ENCODE measurements at regions not wholly inside any gene's neighbourhood (a gene's known extent, or its start where the extent isn't known, plus 50 kb on each side); places are given as distances from the start of the nearest gene placed in this dataset.
"Not testable (repeated sequence)": the region's sequence is repeated elsewhere in the genome, so short reads cannot be mapped to it uniquely, and the experiment has no call there.

- no peak for DNase-seq (ENCODE audit: low read depth, low spot score)
Observed at GRCh38 chr9:135300346-135301141, 179.0 kb upstream of the PPP1R26 start.

DNA sequence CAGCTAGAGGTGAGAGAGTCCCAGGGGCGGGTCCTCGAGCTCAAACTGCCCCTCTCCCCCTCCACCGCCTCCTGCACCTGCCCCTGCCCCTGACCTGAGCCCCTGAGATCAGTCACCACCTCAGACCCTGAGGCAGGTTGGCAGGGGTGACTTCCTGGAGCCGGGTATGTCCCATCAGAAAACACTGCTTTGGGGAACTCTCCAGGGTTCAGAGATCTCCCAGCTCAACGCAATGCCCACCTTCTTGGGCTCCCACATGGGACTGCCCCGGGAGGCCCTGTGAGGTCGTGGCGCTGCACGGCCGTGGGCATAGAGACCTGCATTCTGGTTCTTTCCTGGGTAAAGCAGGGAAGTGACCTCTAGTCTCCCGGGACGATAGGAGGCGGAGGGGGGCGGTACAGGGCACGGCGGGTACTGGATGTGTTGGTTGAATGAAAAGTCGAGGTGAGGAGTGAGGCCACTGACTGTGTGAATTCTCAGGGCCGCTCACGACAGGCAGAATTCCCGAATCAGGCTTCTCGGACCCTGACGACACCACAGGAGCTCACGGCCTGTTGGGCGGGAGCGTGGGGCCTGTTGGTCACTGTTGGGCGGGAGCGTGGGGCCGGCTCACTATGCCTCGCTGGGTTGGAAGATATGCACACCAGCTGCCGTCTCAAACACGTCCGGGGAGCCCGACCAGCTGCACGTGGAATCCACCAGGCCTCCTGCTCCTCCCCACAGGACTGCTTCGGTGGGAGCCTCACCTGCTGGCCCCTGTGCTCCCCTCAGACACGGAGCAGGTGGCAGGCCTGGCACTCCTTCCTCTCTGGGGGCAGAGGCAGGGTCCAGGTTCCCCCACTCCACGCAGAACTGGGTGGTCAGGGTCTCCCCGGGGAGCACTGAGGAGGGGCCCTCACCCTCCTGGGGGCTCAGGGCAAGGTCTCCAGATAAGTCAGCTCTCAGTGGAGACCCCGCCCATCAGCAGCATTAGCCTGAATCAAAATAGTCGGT is 178.0 kb upstream of the PPP1R26 start:
- no peak overlapping the region for H3K4me3 ChIP-seq (ENCODE audit: low read length)
- DNase-seq (ENCODE audit: low read depth, low spot score): no peak

More at GRCh38 chr9:135300346-135301141, 179.0 kb upstream of the PPP1R26 start:
- no peak overlapping the region for H3K4me3 ChIP-seq (ENCODE audit: low read length)

DNA sequence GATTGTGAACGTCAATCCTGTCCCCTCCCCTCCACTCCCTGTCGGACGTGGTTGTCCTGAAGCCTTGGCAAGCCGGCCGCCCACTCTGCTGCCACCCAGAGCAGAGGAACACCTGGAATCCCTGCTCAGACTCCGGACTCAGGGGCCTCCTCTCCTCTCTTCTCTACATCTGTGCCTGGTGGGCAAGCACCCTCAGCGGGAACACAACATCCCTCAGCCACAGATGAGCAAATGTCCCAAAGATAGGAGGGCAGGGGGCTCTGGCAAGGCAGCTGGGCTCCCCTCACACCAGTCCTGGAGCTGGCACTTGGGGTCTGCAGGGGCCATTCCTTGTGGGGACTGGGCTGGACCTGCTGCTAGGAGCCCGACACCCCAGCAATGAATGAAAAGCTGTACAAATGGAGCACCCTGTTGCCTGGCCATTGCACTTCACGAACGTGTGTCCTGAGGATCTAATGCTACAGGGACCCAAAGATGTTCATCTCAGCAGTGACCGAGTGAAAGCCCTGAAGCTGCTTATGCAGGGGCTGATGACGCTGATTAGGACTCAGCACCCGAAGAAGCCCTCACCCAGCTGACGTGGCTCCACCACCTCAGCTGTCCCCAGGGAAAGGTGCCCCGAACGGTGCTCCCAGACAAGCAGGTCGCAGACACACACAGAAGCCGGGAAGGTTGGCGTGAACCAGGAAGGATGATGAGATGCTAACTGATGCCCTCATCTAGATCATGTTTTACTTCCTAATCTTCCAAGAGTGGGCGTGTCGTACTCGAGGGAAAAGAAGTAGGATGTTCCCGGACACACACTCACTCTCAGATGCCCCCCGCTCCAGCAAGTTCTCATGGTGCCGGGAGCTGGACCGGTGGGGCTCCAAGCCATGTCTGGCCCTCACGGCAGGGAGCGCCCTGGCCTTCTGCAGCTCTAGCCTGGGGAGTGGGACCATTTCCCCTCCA is 177.0 kb upstream of the PPP1R26 start:
- no peak for DNase-seq (ENCODE audit: low read depth, low spot score)
- H3K4me3 ChIP-seq (ENCODE audit: low read length): no peak overlapping the region

DNA sequence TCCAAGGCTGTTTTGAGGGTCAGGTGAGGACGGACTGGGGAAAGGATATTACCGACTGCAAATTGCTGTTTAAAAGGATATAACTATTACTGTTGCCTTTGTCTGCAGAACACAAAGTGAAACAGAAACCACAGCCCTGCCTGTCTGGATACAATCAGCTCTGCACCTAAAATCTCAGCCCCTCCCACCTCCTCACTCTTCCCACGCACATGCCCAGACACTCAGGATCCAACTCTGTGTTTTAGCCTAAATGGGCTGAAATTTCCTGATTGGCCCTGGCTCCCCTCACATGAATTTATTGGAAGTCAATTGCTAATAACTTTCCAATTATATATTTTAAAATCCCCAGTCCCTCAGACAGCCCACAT is 176.3 kb upstream of the PPP1R26 start:
- no peak for DNase-seq (ENCODE audit: low read depth, low spot score)
- H3K4me3 ChIP-seq (ENCODE audit: low read length): no peak overlapping the region

DNA sequence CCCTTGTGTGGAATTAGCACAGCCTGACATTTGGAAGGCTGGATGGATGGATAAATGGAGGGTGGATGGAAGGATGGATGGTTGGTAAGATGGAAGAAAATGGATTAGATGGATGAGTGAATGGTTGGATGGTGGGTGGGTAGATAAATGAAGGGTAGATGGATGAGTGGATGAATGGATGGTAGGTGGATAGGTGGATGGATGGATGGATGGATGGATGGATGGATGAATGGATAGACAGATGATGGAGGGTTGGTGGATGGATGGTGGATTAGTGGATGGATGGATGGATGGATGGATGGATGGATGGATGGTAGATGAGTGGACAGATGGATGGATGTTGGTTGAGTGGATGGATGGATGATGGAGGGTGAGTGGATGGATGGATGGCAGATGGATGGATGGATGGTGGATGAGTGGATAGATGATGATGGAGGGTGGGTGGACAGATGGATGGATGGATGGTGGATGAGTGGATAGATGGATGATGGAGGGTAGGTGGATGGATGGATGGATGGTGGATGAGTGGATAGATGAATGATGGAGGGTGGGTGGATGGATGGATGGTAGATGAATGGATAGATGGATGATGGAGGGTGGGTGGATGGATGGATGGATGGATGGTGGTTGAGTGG is 175.6 kb upstream of the PPP1R26 start:
- H3K4me3 ChIP-seq (ENCODE audit: low read length): no peak overlapping the region

DNA sequence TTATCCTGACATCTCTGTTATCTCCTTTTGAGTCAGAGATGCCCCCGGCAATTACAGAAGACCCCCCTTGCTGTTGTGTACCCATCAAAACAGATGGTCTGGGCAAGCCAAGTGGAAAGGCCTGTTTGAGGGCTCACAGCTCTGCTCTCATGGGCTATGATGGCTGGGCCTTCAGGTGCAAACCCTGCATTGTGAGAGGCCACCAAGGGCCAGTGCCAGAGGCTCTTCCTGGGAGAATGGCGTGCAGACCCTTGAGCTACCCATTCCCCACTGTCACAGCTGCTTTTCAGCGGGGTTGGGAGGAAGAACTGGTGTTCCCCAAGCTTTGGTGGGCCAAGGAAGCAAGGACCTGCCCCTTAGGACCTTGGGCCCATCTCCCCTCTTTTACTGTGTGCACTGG is 174.7 kb upstream of the PPP1R26 start:
- H3K4me3 ChIP-seq (ENCODE audit: low read length): no peak overlapping the region
- no peak for DNase-seq (ENCODE audit: low read depth, low spot score)

More for the DNA sequence above, 175.6 kb upstream of the PPP1R26 start:
- DNase-seq (ENCODE audit: low read depth, low spot score): no peak

DNA sequence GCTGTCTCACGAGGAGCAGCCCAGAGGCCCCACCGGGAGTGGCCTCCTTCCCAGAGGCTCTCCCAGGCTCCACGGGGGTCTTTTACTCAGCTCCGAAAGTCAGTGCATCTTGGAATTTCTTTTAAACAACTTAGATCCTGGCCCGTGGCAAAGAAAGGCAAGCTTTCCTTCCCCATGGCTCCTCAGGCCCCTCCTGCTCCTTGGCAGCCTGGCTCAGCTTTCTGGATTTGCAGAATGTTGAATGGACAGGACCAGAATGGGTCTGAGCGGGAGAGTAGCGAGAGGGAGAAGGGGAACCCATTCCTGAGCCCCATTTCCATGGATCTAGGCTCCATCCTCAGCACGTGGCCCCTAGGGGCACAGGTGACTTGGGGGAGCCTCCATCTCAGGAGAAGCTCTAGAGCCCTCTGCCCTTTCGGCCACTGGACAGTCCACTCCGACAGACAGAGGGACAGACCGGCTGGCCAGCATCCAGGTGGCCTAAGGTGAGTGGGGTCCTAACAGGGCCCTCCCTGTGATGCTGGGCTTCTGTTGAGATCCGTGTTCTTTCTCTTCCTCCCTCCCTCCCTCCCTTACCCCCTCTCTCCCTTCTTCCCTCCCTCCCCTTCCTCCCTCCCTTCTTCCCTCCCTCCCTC is 173.9 kb upstream of the PPP1R26 start:
- H3K4me3 ChIP-seq (ENCODE audit: low read length): no peak overlapping the region
- no peak for DNase-seq (ENCODE audit: low read depth, low spot score)

- no peak for DNase-seq (ENCODE audit: low read depth, low spot score)
- H3K4me3 ChIP-seq (ENCODE audit: low read length): no peak overlapping the region
Observed at GRCh38 chr9:135306699-135307098, 172.9 kb upstream of the PPP1R26 start.

- DNase-seq (ENCODE audit: low read depth, low spot score): no peak
- H3K4me3 ChIP-seq (ENCODE audit: low read length): no peak overlapping the region
Observed at GRCh38 chr9:135307300-135307699, 172.3 kb upstream of the PPP1R26 start.

GRCh38 chr9:135307919-135308318 is 171.7 kb upstream of the PPP1R26 start:
- DNase-seq (ENCODE audit: low read depth, low spot score); H3K4me3 ChIP-seq (ENCODE audit: low read length): not testable (repeated sequence)

DNA sequence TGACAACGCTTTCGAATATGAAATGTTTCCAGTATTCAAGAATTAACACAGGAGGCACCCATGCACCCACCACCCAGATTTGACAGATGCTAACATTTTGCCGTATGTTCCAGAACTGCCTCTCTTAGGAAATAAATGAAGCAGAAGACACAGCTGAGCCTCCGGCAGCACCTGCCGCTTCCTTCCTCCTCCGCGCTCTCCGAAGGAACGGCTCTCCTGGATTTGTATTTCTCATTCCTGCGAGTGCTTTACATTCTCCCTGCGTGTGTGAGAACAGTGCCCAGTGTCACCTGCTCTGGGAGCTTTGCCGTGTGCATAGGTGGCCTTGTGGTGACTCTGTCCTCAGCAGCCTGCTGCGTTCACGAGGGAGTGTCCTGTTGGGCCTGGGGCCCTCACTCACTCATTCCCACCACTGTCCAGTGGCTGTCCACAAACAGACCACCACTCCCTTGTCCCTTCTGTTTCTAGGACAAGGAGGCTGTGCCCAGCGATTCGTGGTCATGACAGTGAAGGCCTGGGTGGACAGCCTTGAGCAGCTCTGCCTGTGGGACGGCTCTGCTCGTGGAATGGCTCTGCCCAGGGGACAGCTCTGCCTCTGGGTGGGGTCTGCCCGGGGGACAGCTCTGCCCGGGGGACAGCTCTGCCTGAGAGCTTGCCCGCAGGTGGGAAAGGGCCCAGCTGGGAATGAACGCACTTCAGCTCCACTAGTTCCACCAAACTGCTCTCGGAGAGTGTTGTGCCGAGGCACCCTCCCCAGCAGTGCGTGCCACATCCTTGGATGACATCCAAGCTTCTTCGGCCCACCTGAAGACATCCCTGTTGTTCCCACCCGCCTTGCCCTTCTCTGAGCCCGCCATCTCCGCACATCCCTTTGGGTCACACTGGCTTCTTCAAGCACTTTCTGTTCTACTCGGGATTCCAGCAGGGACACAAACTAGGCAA is 170.5 kb upstream of the PPP1R26 start:
- no peak overlapping the region for H3K4me3 ChIP-seq (ENCODE audit: low read length)
- no peak for DNase-seq (ENCODE audit: low read depth, low spot score)

DNA sequence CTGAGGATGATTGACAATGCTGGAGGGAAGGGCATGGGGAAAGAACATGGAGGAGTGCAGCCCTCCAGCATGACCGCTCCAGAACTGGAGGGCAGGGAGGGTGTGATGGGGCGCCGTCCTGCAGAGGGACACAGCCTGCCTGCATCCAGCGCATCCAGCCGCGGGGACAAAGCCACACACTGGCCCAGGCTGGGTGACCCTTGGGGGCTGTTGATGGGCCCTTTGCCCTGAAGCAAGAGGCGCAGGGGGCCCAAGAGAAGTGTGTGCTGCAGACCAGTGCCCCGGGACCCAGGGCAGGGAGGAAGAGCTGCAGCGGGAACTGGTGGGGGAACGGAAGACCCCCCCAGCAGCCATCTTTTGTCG is 169.8 kb upstream of the PPP1R26 start:
- DNase-seq (ENCODE audit: low read depth, low spot score): no peak
- H3K4me3 ChIP-seq (ENCODE audit: low read length): no peak overlapping the region

GRCh38 chr9:135310134-135310533 is 169.4 kb upstream of the PPP1R26 start:
- DNase-seq (ENCODE audit: low read depth, low spot score): no peak

DNA sequence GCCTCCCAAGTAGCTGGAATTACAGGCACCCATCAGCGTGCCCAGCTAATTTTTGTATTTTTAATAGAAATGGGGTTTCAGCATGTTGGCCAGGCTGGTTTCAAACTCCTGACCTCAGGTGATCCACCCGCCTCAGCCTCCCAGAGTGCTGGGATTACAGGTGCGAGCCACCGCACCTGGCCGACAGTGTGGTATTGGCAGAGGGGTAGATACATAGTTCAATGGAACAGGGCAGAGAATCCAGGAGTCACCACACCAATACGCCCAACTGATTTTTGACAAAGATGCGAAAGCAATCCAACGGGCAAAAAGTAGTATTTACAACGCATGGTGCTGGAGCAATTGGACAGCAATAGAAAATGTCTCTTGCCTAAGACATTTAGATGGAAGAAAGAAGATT is 164.0 kb upstream of the PPP1R26 start:
- DNase-seq (ENCODE audit: low read depth, low spot score): no peak
- H3K4me3 ChIP-seq (ENCODE audit: low read length): no peak overlapping the region

More at GRCh38 chr9:135310134-135310533, 169.4 kb upstream of the PPP1R26 start:
- no peak overlapping the region for H3K4me3 ChIP-seq (ENCODE audit: low read length)

- H3K4me3 ChIP-seq (ENCODE audit: low read length): no peak overlapping the region
- no peak for DNase-seq (ENCODE audit: low read depth, low spot score)
Observed at GRCh38 chr9:135320331-135320730, 159.3 kb upstream of the PPP1R26 start.

DNA sequence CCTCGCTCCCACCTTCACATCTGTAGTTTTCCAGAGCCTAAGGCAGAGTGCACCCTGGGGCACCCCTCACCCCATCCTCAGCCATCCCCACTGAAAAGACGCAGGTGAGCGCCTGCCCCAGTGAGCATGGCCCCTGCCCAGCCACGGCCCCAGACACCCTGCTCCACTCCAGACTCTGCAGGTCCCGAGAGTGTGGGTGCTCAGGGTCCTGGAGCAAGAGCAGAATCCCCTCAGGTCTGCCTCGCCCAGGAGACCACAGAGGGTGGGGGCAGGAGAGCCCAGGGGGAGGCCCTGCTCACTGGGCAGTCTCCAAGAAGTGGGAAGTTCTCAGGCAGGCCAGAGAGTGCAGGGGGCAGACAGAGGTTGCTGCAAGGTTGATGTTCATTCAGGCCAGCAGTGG is 158.6 kb upstream of the PPP1R26 start:
- H3K4me3 ChIP-seq (ENCODE audit: low read length): no peak overlapping the region
- DNase-seq (ENCODE audit: low read depth, low spot score): no peak

- H3K4me3 ChIP-seq (ENCODE audit: low read length): no peak overlapping the region
- no peak for DNase-seq (ENCODE audit: low read depth, low spot score)
Observed at GRCh38 chr9:135321580-135321979, 158.0 kb upstream of the PPP1R26 start.

All from Jurkat, Clone E6-1 (cell line).